BLaER1 treated with 17β-estradiol and CSF1 and Interleukin-3, amounts not matched to agents 10 nM and 100 nM (cell line): ENCODE measurements at regions not wholly inside any gene's neighbourhood (a gene's known extent, or its start where the extent isn't known, plus 50 kb on each side); places are given as distances from the start of the nearest gene placed in this dataset.
A peak's percentile ranks its signal among the peaks of the same experiment; 100 is the strongest.

Experiments used
- H3K27ac ChIP-seq, 11 experiments: shearing (Covaris generic); formaldehyde crosslinking; 2 replicates each; pipeline ENCODE4 v1.8.1; 2022
- H3K27me3 ChIP-seq, 11 experiments: shearing (Covaris generic); formaldehyde crosslinking; 2 replicates each; pipeline ENCODE4 v1.8.1; 2022
- H3K36me3 ChIP-seq, 11 experiments: shearing (Covaris generic); formaldehyde crosslinking; 2 replicates each; pipeline ENCODE4 v1.8.1; 2022
- H3K4me1 ChIP-seq, 10 experiments: shearing (Covaris generic); formaldehyde crosslinking; 2 replicates each; pipeline ENCODE4 v1.8.1; 2022
- H3K4me2 ChIP-seq, 11 experiments: shearing (Covaris generic); formaldehyde crosslinking; 2 replicates each; pipeline ENCODE4 v1.8.1; 2022
- H3K4me3 ChIP-seq, 10 experiments: shearing (Covaris generic); formaldehyde crosslinking; 2 replicates each; pipeline ENCODE4 v1.8.1; 2022
- H3K9ac ChIP-seq, 11 experiments: shearing (Covaris generic); formaldehyde crosslinking; 2 replicates each; pipeline ENCODE4 v1.8.1; 2022
- H3K9me3 ChIP-seq, 11 experiments: shearing (Covaris generic); formaldehyde crosslinking; replicated peaks in 1 of 11; 2 replicates each; pipeline ENCODE4 v1.8.1; 2022
- H4K20me1 ChIP-seq, 11 experiments: shearing (Covaris generic); formaldehyde crosslinking; 2 replicates each; pipeline ENCODE4 v1.8.1; 2022
- Cebpa-rat ChIP-seq, 11 experiments: shearing (Covaris generic); IDR thresholded peaks; 2 replicates each; pipeline ENCODE4 v1.8.1; 2022

- Histone ChIP-seq H3K9ac (no peak overlapping the region), H3K4me2 (no peak overlapping the region)
- no peak for TF ChIP-seq Cebpa-rat (IDR thresholded peaks at IDR 0.05)
Measured at GRCh38 chr6:155946860-155947259, 491.2 kb upstream of the NOX3 start.

GRCh38 chr6:155943635-155944034 is 488.0 kb upstream of the NOX3 start:
- no peak overlapping the region for H3K27ac ChIP-seq
- no peak overlapping the region for H3K9ac ChIP-seq
- no peak for TF ChIP-seq Cebpa-rat (IDR thresholded peaks at IDR 0.05)
- no peak overlapping the region for H3K4me2 ChIP-seq
- H3K4me1 ChIP-seq = peaks cover 0 to 6% (median 0%) of the 10 kb centered on the region in 10 experiments; a peak in 2 of 20 replicates
- H3K27me3 ChIP-seq = no peaks in the 10 kb centered on the region
- peaks cover 23 to 55% (median 37%) of the 10 kb centered on the region in 11 experiments for H3K9me3 ChIP-seq
- H3K36me3 ChIP-seq = peaks cover 0 to 9% (median 0%) of the 10 kb centered on the region in 11 experiments; a peak in 3 of 22 replicates
- H4K20me1 ChIP-seq = no peaks in the 10 kb centered on the region
- H3K4me3 ChIP-seq = no peak overlapping the region

More at GRCh38 chr6:155946860-155947259, 491.2 kb upstream of the NOX3 start:
- peaks cover 26 to 50% (median 36%) of the 10 kb centered on the region in 11 experiments for H3K9me3 ChIP-seq
- H3K27ac ChIP-seq = no peak overlapping the region
- H4K20me1 ChIP-seq = no peaks in the 10 kb centered on the region
- no peaks in the 10 kb centered on the region for H3K4me1 ChIP-seq
- H3K27me3 ChIP-seq = no peaks in the 10 kb centered on the region
- H3K36me3 ChIP-seq = peaks cover 0 to 9% (median 0%) of the 10 kb centered on the region in 11 experiments; a peak in 3 of 22 replicates
- peak overlapping the region in 2 of 10 experiments; percentile 31; a peak in 2 of 20 replicates for H3K4me3 ChIP-seq

GRCh38 chr6:155939253-155939652 is 483.6 kb upstream of the NOX3 start:
- Histone ChIP-seq H3K9me3 (peaks cover 0 to 18% (median 6%) of the 10 kb centered on the region in 11 experiments; a peak in 10 of 22 replicates), H3K9ac (no peak overlapping the region), H3K4me1 (peaks cover 0 to 6% (median 0%) of the 10 kb centered on the region in 10 experiments; a peak in 2 of 20 replicates), H3K4me2 (no peak overlapping the region), H3K27me3 (no peaks in the 10 kb centered on the region), H3K36me3 (no peaks in the 10 kb centered on the region), H4K20me1 (no peaks in the 10 kb centered on the region), H3K27ac (no peak overlapping the region), H3K4me3 (no peak overlapping the region)
- TF ChIP-seq Cebpa-rat (IDR thresholded peaks at IDR 0.05) = no peak

GRCh38 chr6:155936551-155936950 is 480.9 kb upstream of the NOX3 start:
- Histone ChIP-seq H3K27me3 (no peaks in the 10 kb centered on the region), H3K9ac (no peak overlapping the region), H3K9me3 (peaks cover 0 to 23% (median 5%) of the 10 kb centered on the region in 11 experiments; a peak in 8 of 22 replicates), H3K4me3 (no peak overlapping the region), H4K20me1 (no peaks in the 10 kb centered on the region), H3K4me1 (peaks cover 0 to 6% (median 0%) of the 10 kb centered on the region in 10 experiments; a peak in 2 of 20 replicates), H3K4me2 (no peak overlapping the region), H3K27ac (no peak overlapping the region), H3K36me3 (no peaks in the 10 kb centered on the region)
- no peak for TF ChIP-seq Cebpa-rat (IDR thresholded peaks at IDR 0.05)

- no peak for TF ChIP-seq Cebpa-rat (IDR thresholded peaks at IDR 0.05)
- peaks cover 0 to 19% (median 5%) of the 10 kb centered on the region in 11 experiments; a peak in 8 of 22 replicates for H3K9me3 ChIP-seq
- H3K27ac ChIP-seq = no peak overlapping the region
- H3K36me3 ChIP-seq = no peaks in the 10 kb centered on the region
- no peak overlapping the region for H3K9ac ChIP-seq
- H4K20me1 ChIP-seq = no peaks in the 10 kb centered on the region
- H3K4me2 ChIP-seq = no peak overlapping the region
- no peaks in the 10 kb centered on the region for H3K27me3 ChIP-seq
- no peak overlapping the region for H3K4me3 ChIP-seq
- H3K4me1 ChIP-seq = peaks cover 0 to 6% (median 0%) of the 10 kb centered on the region in 10 experiments; a peak in 2 of 20 replicates
Measured at GRCh38 chr6:155936127-155936526, 480.5 kb upstream of the NOX3 start.

GRCh38 chr6:155916846-155917624 is 461.4 kb upstream of the NOX3 start:
- H3K4me3 ChIP-seq = no peak overlapping the region
- H3K27me3 ChIP-seq = no peaks in the 10 kb centered on the region
- no peaks in the 10 kb centered on the region for H3K4me1 ChIP-seq
- no peaks in the 10 kb centered on the region for H3K36me3 ChIP-seq
- peaks cover 0 to 5% (median 0%) of the 10 kb centered on the region in 11 experiments; a peak in 1 of 22 replicates for H3K9me3 ChIP-seq
- no peak overlapping the region for H3K27ac ChIP-seq
- no peaks in the 10 kb centered on the region for H4K20me1 ChIP-seq
- H3K9ac ChIP-seq = no peak overlapping the region
- TF ChIP-seq Cebpa-rat (IDR thresholded peaks at IDR 0.05) = no peak
- no peak overlapping the region for H3K4me2 ChIP-seq

- Histone ChIP-seq H3K9me3 (0 out of 22 replicates have a peak, but pooled peaks cover 0 to under 1% (median 0%) of the 10 kb centered on the region in 11 experiments), H3K36me3 (no peaks in the 10 kb centered on the region), H3K27ac (no peak overlapping the region), H3K4me3 (no peak overlapping the region), H3K27me3 (no peaks in the 10 kb centered on the region), H4K20me1 (no peaks in the 10 kb centered on the region), H3K9ac (no peak overlapping the region), H3K4me2 (no peak overlapping the region), H3K4me1 (no peaks in the 10 kb centered on the region)
- TF ChIP-seq Cebpa-rat (IDR thresholded peaks at IDR 0.05) = no peak
Measured at GRCh38 chr6:155915651-155916050, 460.0 kb upstream of the NOX3 start.

- H3K4me1 ChIP-seq = no peaks in the 10 kb centered on the region
- TF ChIP-seq Cebpa-rat (IDR thresholded peaks at IDR 0.05) = no peak
- H3K36me3 ChIP-seq = no peaks in the 10 kb centered on the region; a peak in 1 of 22 replicates
- no peak overlapping the region for H3K9ac ChIP-seq
- H3K27ac ChIP-seq = no peak overlapping the region
- no peak overlapping the region for H3K4me3 ChIP-seq
- no peaks in the 10 kb centered on the region for H3K27me3 ChIP-seq
- no peak overlapping the region for H3K4me2 ChIP-seq
- H3K9me3 ChIP-seq = peaks cover 11 to 17% (median 14%) of the 10 kb centered on the region in 11 experiments
- no peaks in the 10 kb centered on the region for H4K20me1 ChIP-seq
Measured at GRCh38 chr6:155913816-155914215, 458.2 kb upstream of the NOX3 start.

- no peak overlapping the region for H3K4me2 ChIP-seq
- no peak overlapping the region for H3K27ac ChIP-seq
- no peaks in the 10 kb centered on the region for H4K20me1 ChIP-seq
- H3K36me3 ChIP-seq = no peaks in the 10 kb centered on the region; a peak in 1 of 22 replicates
- no peak for TF ChIP-seq Cebpa-rat (IDR thresholded peaks at IDR 0.05)
- 0 out of 20 replicates have a peak overlapping the region, but pooled peaks of 1 of the 10 experiments have one; percentile 1 for H3K4me3 ChIP-seq
- H3K9me3 ChIP-seq = peaks cover 15 to 24% (median 19%) of the 10 kb centered on the region in 11 experiments
- no peaks in the 10 kb centered on the region for H3K4me1 ChIP-seq
- H3K27me3 ChIP-seq = no peaks in the 10 kb centered on the region
- no peak overlapping the region for H3K9ac ChIP-seq
Measured at GRCh38 chr6:155909710-155910109, 454.1 kb upstream of the NOX3 start.
